Panc1 (cell line): ENCODE measurements at regions not wholly inside any gene's neighbourhood (a gene's known extent, or its start where the extent isn't known, plus 50 kb on each side); places are given as distances from the start of the nearest gene placed in this dataset.

Experiments used
- ATAC-seq: fragments of 200-7000 bp; cut with Tn5 transposase; 2 replicates; pipeline ENCODE4 v1.9.1; 2020; ENCODE audit warnings: mild to moderate bottlenecking, moderate library complexity
- BruUV-seq: library from RNA; stranded (reverse); fragments of 400-500 nt; replicated peaks from 2 replicates; lab custom pipeline; 2021; lab: Mats Ljungman, UMichigan
- CTCF ChIA-PET: fragments of 300-600 bp; sonication (Branson Sonifier 250); formaldehyde crosslinking; loops from one replicate; lab custom pipeline; 2022; ENCODE audit warnings: antibody characterized with exemption; lab: Charles Lee
- POLR2A ChIA-PET: fragments of 300-600 bp; sonication (Branson Sonifier 250); formaldehyde crosslinking; loops from one replicate; lab custom pipeline; 2022; ENCODE audit warnings: antibody characterized with exemption; lab: Charles Lee
- DNase-seq: peaks from one replicate; pipeline ENCODE4 v3.0.0-alpha.2; 2010; ENCODE audit warnings: low read depth, low spot score
- H3K27ac ChIP-seq: 2 replicates; pipeline ENCODE4 v1.5.1; 2011; ENCODE audit warnings: mild to moderate bottlenecking, low read length, inconsistent platforms
- H3K27me3 ChIP-seq: fragments of 200-500 bp; sonication (Bioruptor generic); 2 replicates; pipeline ENCODE4 v1.6.0; 2014; ENCODE audit warnings: low read length, inconsistent platforms; ENCODE audit not compliant: control insufficient read depth, insufficient read depth
- H3K36me3 ChIP-seq: fragments of 200-500 bp; sonication (Bioruptor generic); 2 replicates; pipeline ENCODE4 v1.5.1; 2014; ENCODE audit warnings: inconsistent platforms, mild to moderate bottlenecking, low read length, moderate library complexity; ENCODE audit not compliant: control insufficient read depth, insufficient read depth
- H3K4me1 ChIP-seq: 2 replicates; pipeline ENCODE4 v1.5.1; 2011; ENCODE audit warnings: inconsistent platforms, mild to moderate bottlenecking, low read length, moderate library complexity; ENCODE audit not compliant: control insufficient read depth, insufficient read depth
- H3K4me3 ChIP-seq, 2 experiments: 2 replicates each; pipeline ENCODE4 v1.5.1; 2011 to 2012; ENCODE audit warnings: low read depth in 2 of 2, low read length in 2 of 2, mild to moderate bottlenecking in 2 of 2, inconsistent platforms in 1 of 2, moderate library complexity in 1 of 2
- H3K9me3 ChIP-seq: fragments of 200-500 bp; sonication (Bioruptor generic); 2 replicates; pipeline ENCODE4 v1.5.1; 2014; ENCODE audit warnings: low read depth, mild to moderate bottlenecking, inconsistent platforms, low read length, moderate library complexity; ENCODE audit not compliant: control insufficient read depth, insufficient read depth
- POLR2AphosphoS5 ChIP-seq: IDR thresholded peaks from 2 replicates; pipeline ENCODE4 v1.6.1; 2012; ENCODE audit warnings: mild to moderate bottlenecking, low read depth, low read length, moderate library complexity
- SIN3A ChIP-seq: IDR thresholded peaks from 2 replicates; pipeline ENCODE4 v1.6.1; 2012; ENCODE audit warnings: low read depth, mild to moderate bottlenecking, low read length, moderate library complexity, borderline replicate concordance; ENCODE audit not compliant: insufficient read depth
- TCF7L2 ChIP-seq: IDR thresholded peaks from 2 replicates; pipeline ENCODE4 v1.6.1; 2011; ENCODE audit warnings: mild to moderate bottlenecking, low read depth, low read length, inconsistent platforms
- in situ Hi-C: cut with HindIII; loops from 2 replicates; pipeline ENCODE4 v1.10.0; 2016; ENCODE audit warnings: low sequenced_read_pairs, low pct_unique_long_range_greater_than_20kb
- intact Hi-C: fragments of 100-400 bp; cut with micrococcal nuclease; formaldehyde crosslinking; loops from one replicate; pipeline ENCODE4 v1.10.0; 2022; ENCODE audit not compliant: unreplicated experiment
- TF ChIP-seq, protein P1 (sequence below), 2 experiments: IDR thresholded peaks; 2 replicates each; pipeline ENCODE4 v1.6.1; 2011 to 2012; ENCODE audit warnings: low read depth in 2 of 2, control low read depth in 1 of 2, low read length in 1 of 2, mild to moderate bottlenecking in 1 of 2, moderate library complexity in 1 of 2; ENCODE audit not compliant: insufficient read depth in 1 of 2
- TF ChIP-seq, protein P2 (sequence below): fragments of 450-650 bp; IDR thresholded peaks from 2 replicates; pipeline ENCODE4 v1.5.1; 2017; ENCODE audit warnings: mild to moderate bottlenecking

DNA sequence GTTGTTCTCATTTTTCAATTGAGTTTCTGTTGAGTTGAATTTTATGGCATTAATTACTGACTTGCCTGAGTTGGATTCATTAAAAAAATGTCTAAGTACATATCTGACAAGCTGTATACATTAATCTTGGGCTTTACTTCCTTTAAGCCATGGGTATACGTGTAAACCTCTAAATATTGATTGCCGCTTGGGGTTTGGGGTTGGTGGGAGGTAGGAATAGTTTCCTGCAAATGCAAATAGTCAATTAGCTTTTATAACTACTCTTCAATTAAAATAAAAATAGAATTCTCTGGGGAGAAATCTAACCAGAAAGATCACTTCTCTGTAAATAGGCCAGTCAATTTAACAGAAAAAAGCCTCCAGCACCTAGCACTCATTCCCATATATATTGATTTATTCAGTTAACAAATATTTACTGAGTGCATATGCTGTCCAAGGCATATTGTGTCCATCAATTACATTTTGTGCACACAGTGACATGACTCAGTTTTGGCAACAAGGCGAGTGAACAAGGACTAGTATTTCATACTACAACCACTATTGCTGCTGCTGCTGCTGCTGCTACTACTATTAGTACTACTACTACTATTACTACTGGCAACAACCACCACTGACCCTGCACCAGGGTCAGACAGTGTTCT is 306.8 kb downstream of the RFC3 start:
- TF ChIP-seq POLR2AphosphoS5 (no peak), SIN3A (no peak), TCF7L2 (no peak)
- TF ChIP-seq, protein P1, sequence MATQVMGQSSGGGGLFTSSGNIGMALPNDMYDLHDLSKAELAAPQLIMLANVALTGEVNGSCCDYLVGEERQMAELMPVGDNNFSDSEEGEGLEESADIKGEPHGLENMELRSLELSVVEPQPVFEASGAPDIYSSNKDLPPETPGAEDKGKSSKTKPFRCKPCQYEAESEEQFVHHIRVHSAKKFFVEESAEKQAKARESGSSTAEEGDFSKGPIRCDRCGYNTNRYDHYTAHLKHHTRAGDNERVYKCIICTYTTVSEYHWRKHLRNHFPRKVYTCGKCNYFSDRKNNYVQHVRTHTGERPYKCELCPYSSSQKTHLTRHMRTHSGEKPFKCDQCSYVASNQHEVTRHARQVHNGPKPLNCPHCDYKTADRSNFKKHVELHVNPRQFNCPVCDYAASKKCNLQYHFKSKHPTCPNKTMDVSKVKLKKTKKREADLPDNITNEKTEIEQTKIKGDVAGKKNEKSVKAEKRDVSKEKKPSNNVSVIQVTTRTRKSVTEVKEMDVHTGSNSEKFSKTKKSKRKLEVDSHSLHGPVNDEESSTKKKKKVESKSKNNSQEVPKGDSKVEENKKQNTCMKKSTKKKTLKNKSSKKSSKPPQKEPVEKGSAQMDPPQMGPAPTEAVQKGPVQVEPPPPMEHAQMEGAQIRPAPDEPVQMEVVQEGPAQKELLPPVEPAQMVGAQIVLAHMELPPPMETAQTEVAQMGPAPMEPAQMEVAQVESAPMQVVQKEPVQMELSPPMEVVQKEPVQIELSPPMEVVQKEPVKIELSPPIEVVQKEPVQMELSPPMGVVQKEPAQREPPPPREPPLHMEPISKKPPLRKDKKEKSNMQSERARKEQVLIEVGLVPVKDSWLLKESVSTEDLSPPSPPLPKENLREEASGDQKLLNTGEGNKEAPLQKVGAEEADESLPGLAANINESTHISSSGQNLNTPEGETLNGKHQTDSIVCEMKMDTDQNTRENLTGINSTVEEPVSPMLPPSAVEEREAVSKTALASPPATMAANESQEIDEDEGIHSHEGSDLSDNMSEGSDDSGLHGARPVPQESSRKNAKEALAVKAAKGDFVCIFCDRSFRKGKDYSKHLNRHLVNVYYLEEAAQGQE (IDR thresholded peaks at IDR 0.05; ENCODE audit: insufficient read depth in 1 of 2, low read depth in 2 of 2, low read length in 1 of 2): no peak
- TF ChIP-seq, protein P2, sequence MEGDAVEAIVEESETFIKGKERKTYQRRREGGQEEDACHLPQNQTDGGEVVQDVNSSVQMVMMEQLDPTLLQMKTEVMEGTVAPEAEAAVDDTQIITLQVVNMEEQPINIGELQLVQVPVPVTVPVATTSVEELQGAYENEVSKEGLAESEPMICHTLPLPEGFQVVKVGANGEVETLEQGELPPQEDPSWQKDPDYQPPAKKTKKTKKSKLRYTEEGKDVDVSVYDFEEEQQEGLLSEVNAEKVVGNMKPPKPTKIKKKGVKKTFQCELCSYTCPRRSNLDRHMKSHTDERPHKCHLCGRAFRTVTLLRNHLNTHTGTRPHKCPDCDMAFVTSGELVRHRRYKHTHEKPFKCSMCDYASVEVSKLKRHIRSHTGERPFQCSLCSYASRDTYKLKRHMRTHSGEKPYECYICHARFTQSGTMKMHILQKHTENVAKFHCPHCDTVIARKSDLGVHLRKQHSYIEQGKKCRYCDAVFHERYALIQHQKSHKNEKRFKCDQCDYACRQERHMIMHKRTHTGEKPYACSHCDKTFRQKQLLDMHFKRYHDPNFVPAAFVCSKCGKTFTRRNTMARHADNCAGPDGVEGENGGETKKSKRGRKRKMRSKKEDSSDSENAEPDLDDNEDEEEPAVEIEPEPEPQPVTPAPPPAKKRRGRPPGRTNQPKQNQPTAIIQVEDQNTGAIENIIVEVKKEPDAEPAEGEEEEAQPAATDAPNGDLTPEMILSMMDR: no peak
- H3K4me3 ChIP-seq: no peak overlapping the region
- no peaks in the 10 kb centered on the region for H3K27me3 ChIP-seq
- H3K9me3 ChIP-seq: no peaks in the 10 kb centered on the region
- in situ Hi-C loops: no loop called here
- DNase-seq: no peak
- no peak for ATAC-seq
- CTCF ChIA-PET: no interaction called here
- H3K4me1 ChIP-seq: no peaks in the 10 kb centered on the region
- H3K36me3 ChIP-seq: no peaks in the 10 kb centered on the region
- BruUV-seq: no TSS peak
- H3K27ac ChIP-seq: no peak overlapping the region
- intact Hi-C loops: no loop called here
- POLR2A ChIA-PET: no interaction called here

DNA sequence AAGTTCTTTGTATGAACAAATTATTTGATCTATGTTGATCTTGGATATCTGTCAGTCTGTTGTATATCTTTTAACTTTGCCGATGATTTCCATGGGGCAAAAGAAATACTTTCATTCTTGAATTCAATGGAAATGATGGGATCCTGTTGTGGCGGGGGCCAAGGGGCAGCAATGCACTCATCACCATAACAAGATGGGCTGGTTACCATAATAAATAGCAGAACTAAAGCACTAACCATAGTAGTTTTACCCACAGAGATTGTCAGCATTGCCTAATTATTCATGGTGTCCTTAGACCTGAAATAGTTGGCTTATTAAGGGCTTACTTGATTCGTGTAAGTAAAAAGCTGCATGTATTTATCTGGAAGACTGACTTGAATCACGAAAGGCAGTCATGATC is 309.6 kb downstream of the RFC3 start:
- no peak overlapping the region for H3K27ac ChIP-seq
- ChIA-PET CTCF (no interaction called here), POLR2A (no interaction called here)
- intact Hi-C loops: no loop called here
- in situ Hi-C loops: no loop called here
- no peaks in the 10 kb centered on the region for H3K36me3 ChIP-seq
- no peaks in the 10 kb centered on the region for H3K27me3 ChIP-seq
- TF ChIP-seq SIN3A (no peak), TCF7L2 (no peak), POLR2AphosphoS5 (no peak)
- TF ChIP-seq, protein P2: no peak
- no peaks in the 10 kb centered on the region for H3K4me1 ChIP-seq
- no peaks in the 10 kb centered on the region for H3K9me3 ChIP-seq
- H3K4me3 ChIP-seq: no peak overlapping the region
- no peak for DNase-seq
- ATAC-seq: no peak
- BruUV-seq: no TSS peak
